DOHH2 (cell line): ENCODE measurements at regions not wholly inside any gene's neighbourhood (a gene's known extent, or its start where the extent isn't known, plus 50 kb on each side); places are given as distances from the start of the nearest gene placed in this dataset.

Experiments used
- H3F3A ChIP-seq: fragments of 200-600 bp; sonication (generic), shearing (Covaris generic); 2 replicates; pipeline ENCODE4 v1.6.0; 2016; ENCODE audit warnings: antibody characterized with exemption, mild to moderate bottlenecking; ENCODE audit not compliant: control insufficient read depth, insufficient read depth
- H3K27ac ChIP-seq: fragments of 200-600 bp; sonication (generic); 2 replicates; pipeline ENCODE4 v1.5.1; 2014; ENCODE audit warnings: low read depth, mild to moderate bottlenecking, low read length, moderate library complexity
- H3K27me3 ChIP-seq: fragments of 200-600 bp; sonication (generic); 2 replicates; pipeline ENCODE4 v1.6.1; 2014; ENCODE audit warnings: mild to moderate bottlenecking, low read length, mixed read lengths; ENCODE audit not compliant: control insufficient read depth
- H3K36me3 ChIP-seq: fragments of 200-600 bp; sonication (generic); 2 replicates; pipeline ENCODE4 v1.6.1; 2014; ENCODE audit warnings: mild to moderate bottlenecking, low read length, moderate library complexity, mixed read lengths; ENCODE audit not compliant: control insufficient read depth
- H3K4me1 ChIP-seq: fragments of 200-600 bp; sonication (generic); 2 replicates; pipeline ENCODE4 v1.6.1; 2014; ENCODE audit warnings: mild to moderate bottlenecking, low read length, mixed read lengths; ENCODE audit not compliant: control insufficient read depth
- H3K4me2 ChIP-seq: fragments of 200-600 bp; sonication (generic); 2 replicates; pipeline ENCODE4 v1.6.0; 2014; ENCODE audit warnings: mild to moderate bottlenecking, low read length, moderate library complexity
- H3K4me3 ChIP-seq: fragments of 200-600 bp; sonication (generic); 2 replicates; pipeline ENCODE4 v1.5.1; 2014; ENCODE audit warnings: mild to moderate bottlenecking, low read length, mixed read lengths
- H3K79me2 ChIP-seq: fragments of 200-600 bp; sonication (generic); 2 replicates; pipeline ENCODE4 v1.6.1; 2014; ENCODE audit warnings: mild to moderate bottlenecking, low read length, mixed read lengths; ENCODE audit not compliant: control insufficient read depth
- H3K9me2 ChIP-seq: fragments of 200-600 bp; sonication (generic); replicated peaks from 2 replicates; pipeline ENCODE4 v1.6.1; 2014; ENCODE audit warnings: mild to moderate bottlenecking, low read length, mixed read lengths; ENCODE audit not compliant: control insufficient read depth
- H3K9me3 ChIP-seq: fragments of 200-600 bp; sonication (generic); 2 replicates; pipeline ENCODE4 v1.6.1; 2014; ENCODE audit warnings: antibody characterized with exemption, low read length, mixed read lengths; ENCODE audit not compliant: control insufficient read depth, insufficient read depth
- H4K20me1 ChIP-seq: fragments of 200-600 bp; sonication (generic); 2 replicates; pipeline ENCODE4 v1.6.0; 2014; ENCODE audit warnings: low read depth, mild to moderate bottlenecking, antibody characterized with exemption, low read length, moderate library complexity; ENCODE audit not compliant: control insufficient read depth, insufficient read depth
- EZH2phosphoT487 ChIP-seq: fragments of 200-600 bp; sonication (generic); IDR thresholded peaks from 2 replicates; pipeline ENCODE4 v1.6.1; 2017; ENCODE audit warnings: borderline replicate concordance, mild to moderate bottlenecking, antibody characterized with exemption, low read length, moderate library complexity, mixed read lengths
- TF ChIP-seq, protein P1 (sequence below): fragments of 200-600 bp; sonication (generic); IDR thresholded peaks from one replicate; pipeline ENCODE4 v1.5.1; 2014; ENCODE audit warnings: antibody characterized with exemption, mild to moderate bottlenecking, low read depth, low read length; ENCODE audit not compliant: poor library complexity, severe bottlenecking

DNA sequence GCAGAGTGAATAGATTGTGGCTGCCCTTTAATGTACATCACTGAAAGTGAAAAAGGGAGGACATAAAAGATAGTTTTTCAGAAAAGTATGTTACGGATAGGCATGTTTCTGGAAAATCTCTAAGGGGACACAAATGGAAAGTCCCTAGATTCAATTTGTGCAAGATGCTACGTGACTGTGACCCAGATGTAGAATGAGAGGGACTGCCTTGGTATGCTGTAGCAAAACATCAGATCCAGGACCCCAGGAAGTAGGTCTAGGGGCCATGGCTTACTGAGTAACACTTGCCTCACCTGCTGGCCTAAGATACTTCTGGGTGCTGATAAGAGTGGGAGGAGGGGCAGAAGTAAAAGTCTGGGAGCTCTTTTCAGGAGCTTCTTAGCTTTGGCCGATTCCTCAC lies 191.2 kb upstream of the PHYHIPL start:
- TF ChIP-seq, protein P1, sequence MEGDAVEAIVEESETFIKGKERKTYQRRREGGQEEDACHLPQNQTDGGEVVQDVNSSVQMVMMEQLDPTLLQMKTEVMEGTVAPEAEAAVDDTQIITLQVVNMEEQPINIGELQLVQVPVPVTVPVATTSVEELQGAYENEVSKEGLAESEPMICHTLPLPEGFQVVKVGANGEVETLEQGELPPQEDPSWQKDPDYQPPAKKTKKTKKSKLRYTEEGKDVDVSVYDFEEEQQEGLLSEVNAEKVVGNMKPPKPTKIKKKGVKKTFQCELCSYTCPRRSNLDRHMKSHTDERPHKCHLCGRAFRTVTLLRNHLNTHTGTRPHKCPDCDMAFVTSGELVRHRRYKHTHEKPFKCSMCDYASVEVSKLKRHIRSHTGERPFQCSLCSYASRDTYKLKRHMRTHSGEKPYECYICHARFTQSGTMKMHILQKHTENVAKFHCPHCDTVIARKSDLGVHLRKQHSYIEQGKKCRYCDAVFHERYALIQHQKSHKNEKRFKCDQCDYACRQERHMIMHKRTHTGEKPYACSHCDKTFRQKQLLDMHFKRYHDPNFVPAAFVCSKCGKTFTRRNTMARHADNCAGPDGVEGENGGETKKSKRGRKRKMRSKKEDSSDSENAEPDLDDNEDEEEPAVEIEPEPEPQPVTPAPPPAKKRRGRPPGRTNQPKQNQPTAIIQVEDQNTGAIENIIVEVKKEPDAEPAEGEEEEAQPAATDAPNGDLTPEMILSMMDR: no peak
- no peak for TF ChIP-seq EZH2phosphoT487
- H4K20me1 ChIP-seq: no peaks in the 10 kb centered on the region
- H3K4me3 ChIP-seq: no peak overlapping the region
- H3K27ac ChIP-seq: no peak overlapping the region
- no peaks in the 10 kb centered on the region for H3K27me3 ChIP-seq
- peaks cover 11% of the 10 kb centered on the region for H3K9me3 ChIP-seq
- H3K36me3 ChIP-seq: peaks cover 5% of the 10 kb centered on the region
- H3K79me2 ChIP-seq: no peaks in the 10 kb centered on the region
- H3K9me2 ChIP-seq: no peaks in the 10 kb centered on the region
- peaks cover 49% of the 10 kb centered on the region for H3K4me1 ChIP-seq
- no peaks in the 10 kb centered on the region for H3F3A ChIP-seq
- no peak overlapping the region for H3K4me2 ChIP-seq

DNA sequence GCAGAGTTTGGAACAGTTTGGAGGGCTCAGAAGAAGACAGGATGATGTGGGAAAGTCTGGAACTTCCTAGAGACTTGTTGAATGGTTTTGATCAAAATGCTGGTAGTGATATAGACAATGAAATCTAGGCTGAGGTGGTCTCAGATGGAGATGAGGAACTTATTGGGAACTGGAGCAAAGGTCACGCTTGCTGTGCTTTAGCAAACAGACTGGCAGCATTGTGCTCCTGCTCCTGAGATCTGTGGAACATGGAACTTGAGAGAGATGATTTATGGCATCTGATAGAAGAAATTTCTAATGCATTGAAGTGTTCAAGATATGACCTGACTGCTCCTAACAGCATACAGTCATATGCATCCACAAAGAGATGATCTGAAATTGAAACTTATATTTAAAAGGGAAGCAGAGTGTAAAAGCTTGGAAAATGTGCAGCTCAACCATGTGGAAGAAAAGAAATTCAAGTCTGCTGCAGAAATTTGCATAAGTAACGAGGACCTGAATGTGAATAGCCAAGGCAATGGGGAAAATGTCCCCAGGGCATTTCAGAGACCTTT lies 186.9 kb upstream of the PHYHIPL start:
- no peak for TF ChIP-seq EZH2phosphoT487
- TF ChIP-seq, protein P1: no peak
- H3K27me3 ChIP-seq: no peaks in the 10 kb centered on the region
- H3K27ac ChIP-seq: no peak overlapping the region
- peaks cover 79% of the 10 kb centered on the region for H3K4me1 ChIP-seq
- no peaks in the 10 kb centered on the region for H3K9me2 ChIP-seq
- H3K79me2 ChIP-seq: no peaks in the 10 kb centered on the region
- H3F3A ChIP-seq: peaks cover 16% of the 10 kb centered on the region
- H3K4me3 ChIP-seq: no peak overlapping the region
- H3K4me2 ChIP-seq: no peak overlapping the region
- H4K20me1 ChIP-seq: no peaks in the 10 kb centered on the region
- peaks cover 22% of the 10 kb centered on the region for H3K36me3 ChIP-seq
- peaks cover 30% of the 10 kb centered on the region for H3K9me3 ChIP-seq

DNA sequence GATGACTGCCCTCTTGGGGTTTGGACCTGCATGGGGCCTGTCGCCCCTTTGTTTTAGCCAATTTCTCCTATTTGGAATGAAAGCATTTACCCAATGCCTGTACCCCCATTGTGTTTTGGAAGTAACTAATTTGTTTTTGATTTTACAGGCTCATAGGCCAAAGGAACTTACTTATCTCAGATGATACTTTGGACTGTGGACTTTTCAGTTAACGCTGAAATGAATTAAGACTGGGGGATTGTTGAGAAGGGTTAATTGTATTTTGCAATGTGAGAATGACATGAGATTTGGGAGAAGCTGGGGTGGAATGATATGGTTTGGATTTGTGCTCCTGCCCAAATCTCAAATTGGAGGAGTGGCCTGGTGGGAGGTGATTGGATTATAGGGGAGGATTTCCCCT lies 185.8 kb upstream of the PHYHIPL start:
- H3F3A ChIP-seq: peaks cover 19% of the 10 kb centered on the region
- H3K27me3 ChIP-seq: no peaks in the 10 kb centered on the region
- no peak for TF ChIP-seq EZH2phosphoT487
- TF ChIP-seq, protein P1: no peak
- H3K9me3 ChIP-seq: peaks cover 30% of the 10 kb centered on the region
- no peak overlapping the region for H3K4me2 ChIP-seq
- no peaks in the 10 kb centered on the region for H3K9me2 ChIP-seq
- no peaks in the 10 kb centered on the region for H4K20me1 ChIP-seq
- H3K27ac ChIP-seq: no peak overlapping the region
- no peak overlapping the region for H3K4me3 ChIP-seq
- peaks cover 22% of the 10 kb centered on the region for H3K36me3 ChIP-seq
- H3K79me2 ChIP-seq: no peaks in the 10 kb centered on the region
- peaks cover 85% of the 10 kb centered on the region for H3K4me1 ChIP-seq

DNA sequence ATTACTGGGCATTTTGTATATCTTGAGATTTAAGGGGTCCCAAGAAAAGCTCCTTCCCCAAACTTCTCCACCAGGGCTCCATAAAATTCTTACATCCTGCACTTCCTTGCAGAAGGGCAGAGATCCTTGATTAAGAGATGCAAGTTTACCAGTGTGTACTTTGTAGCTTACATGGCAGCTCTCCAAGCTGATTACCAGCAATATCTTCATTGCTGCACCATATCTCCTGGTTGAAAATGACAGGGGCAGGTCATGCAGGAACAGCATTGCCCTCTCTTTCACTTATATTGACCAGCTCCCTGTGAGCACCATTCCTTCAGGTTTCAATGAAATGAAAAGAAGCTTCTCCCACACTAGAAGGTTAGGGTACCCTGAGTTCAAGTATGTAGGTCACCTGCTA lies 184.6 kb upstream of the PHYHIPL start:
- Histone ChIP-seq H3K27ac (peak overlapping the region; percentile 96), H3K4me3 (no peak overlapping the region), H3K9me3 (peaks cover 30% of the 10 kb centered on the region), H4K20me1 (no peaks in the 10 kb centered on the region), H3K4me2 (no peak overlapping the region), H3F3A (peaks cover 19% of the 10 kb centered on the region), H3K4me1 (peaks cover 94% of the 10 kb centered on the region), H3K79me2 (no peaks in the 10 kb centered on the region), H3K36me3 (peaks cover 22% of the 10 kb centered on the region), H3K27me3 (no peaks in the 10 kb centered on the region), H3K9me2 (no peaks in the 10 kb centered on the region)
- TF ChIP-seq, protein P1: no peak
- no peak for TF ChIP-seq EZH2phosphoT487
